Neural cell (in vitro differentiated cells): ENCODE measurements at regions not wholly inside any gene's neighbourhood (a gene's known extent, or its start where the extent isn't known, plus 50 kb on each side); places are given as distances from the start of the nearest gene placed in this dataset.

Source experiments
- H2AFZ ChIP-seq: fragments of 200-600, 300-800 bp; sonication (generic), shearing (Covaris generic); 2 replicates; pipeline ENCODE4 v1.6.0; 2014; ENCODE audit warnings: low read depth, mild to moderate bottlenecking, antibody characterized with exemption, low read length, moderate library complexity
- H3F3A ChIP-seq: fragments of 200-600 bp; shearing (Covaris generic); 2 replicates; pipeline ENCODE4 v1.6.1; 2016; ENCODE audit warnings: mild to moderate bottlenecking, moderate library complexity, mixed read lengths, antibody characterized with exemption, low read length; ENCODE audit not compliant: insufficient read depth, poor library complexity, severe bottlenecking
- H3K27ac ChIP-seq: fragments of 200-600, 300-800 bp; sonication (generic), shearing (Covaris generic); 2 replicates; pipeline ENCODE4 v1.5.1; 2014; ENCODE audit warnings: mild to moderate bottlenecking, low read length, moderate library complexity
- H3K27me3 ChIP-seq: fragments of 300-800, 200-600 bp; sonication (generic), shearing (Covaris generic); 2 replicates; pipeline ENCODE4 v1.6.0; 2014; ENCODE audit warnings: mild to moderate bottlenecking, low read depth, low read length, moderate library complexity; ENCODE audit not compliant: insufficient read depth
- H3K36me3 ChIP-seq: fragments of 300-800, 200-600 bp; sonication (generic), shearing (Covaris generic); 2 replicates; pipeline ENCODE4 v1.5.1; 2014; ENCODE audit warnings: mild to moderate bottlenecking, antibody characterized with exemption, low read length, moderate library complexity; ENCODE audit not compliant: insufficient read depth
- H3K4me2 ChIP-seq: fragments of 300-800, 200-600 bp; sonication (generic), shearing (Covaris generic); 2 replicates; pipeline ENCODE4 v1.6.0; 2014; ENCODE audit warnings: mild to moderate bottlenecking, low read length
- H3K4me3 ChIP-seq: fragments of 300-800, 200-600 bp; sonication (generic), shearing (Covaris generic); 2 replicates; pipeline ENCODE4 v1.5.1; 2014; ENCODE audit warnings: mild to moderate bottlenecking, low read length, moderate library complexity
- H3K79me2 ChIP-seq: fragments of 200-600 bp; shearing (Covaris generic); replicated peaks from 2 replicates; pipeline ENCODE4 v1.6.0; 2014; ENCODE audit warnings: mild to moderate bottlenecking, low read length, moderate library complexity; ENCODE audit not compliant: insufficient read depth
- H3K9ac ChIP-seq: fragments of 300-800, 200-600 bp; sonication (generic), shearing (Covaris generic); 2 replicates; pipeline ENCODE4 v1.6.1; 2016; ENCODE audit warnings: mild to moderate bottlenecking, low read length, mixed read lengths
- H3K9me2 ChIP-seq: fragments of 200-600 bp; shearing (Covaris generic); 2 replicates; pipeline ENCODE4 v1.6.1; 2016; ENCODE audit warnings: mild to moderate bottlenecking, low read length, mixed read lengths; ENCODE audit not compliant: insufficient read depth
- H3K9me3 ChIP-seq: fragments of 200-600, 300-800 bp; sonication (generic), shearing (Covaris generic); 2 replicates; pipeline ENCODE4 v1.6.1; 2016; ENCODE audit warnings: mild to moderate bottlenecking, mixed run types, low read length, moderate library complexity, mixed read lengths
- H4K20me1 ChIP-seq: fragments of 200-600 bp; shearing (Covaris generic); 2 replicates; pipeline ENCODE4 v1.6.1; 2016; ENCODE audit warnings: mild to moderate bottlenecking, mixed run types; ENCODE audit not compliant: insufficient read depth
- CTCF ChIP-seq: fragments of 450-650 bp; IDR thresholded peaks from 2 replicates; pipeline ENCODE4 v1.5.1; 2014; ENCODE audit warnings: antibody characterized with exemption, mild to moderate bottlenecking, moderate library complexity; ENCODE audit not compliant: poor library complexity, severe bottlenecking
- EP300 ChIP-seq: fragments of 450-650 bp; conservative IDR thresholded peaks from 2 replicates; pipeline ENCODE4 v1.6.1; 2014; ENCODE audit warnings: antibody characterized with exemption, mild to moderate bottlenecking, moderate library complexity; ENCODE audit not compliant: poor library complexity, severe bottlenecking
- EZH2 ChIP-seq: fragments of 200-600, 300-800 bp; shearing (Covaris generic), sonication (generic); IDR thresholded peaks from 2 replicates; pipeline ENCODE4 v1.6.1; 2014; ENCODE audit warnings: antibody characterized with exemption, low read length, borderline replicate concordance, mild to moderate bottlenecking; ENCODE audit not compliant: insufficient read depth, poor library complexity, severe bottlenecking
- MXI1 ChIP-seq: fragments of 450-650 bp; conservative IDR thresholded peaks from 2 replicates; pipeline ENCODE4 v1.6.1; 2014; ENCODE audit warnings: antibody characterized with exemption, mild to moderate bottlenecking; ENCODE audit not compliant: poor library complexity, severe bottlenecking
- POLR2AphosphoS5 ChIP-seq: IDR thresholded peaks from 2 replicates; pipeline ENCODE4 v1.6.1; 2012
- RAD21 ChIP-seq: fragments of 450-650 bp; conservative IDR thresholded peaks from 2 replicates; pipeline ENCODE4 v1.6.1; 2014; ENCODE audit warnings: antibody characterized with exemption, mild to moderate bottlenecking, moderate library complexity
- REST ChIP-seq: IDR thresholded peaks from 2 replicates; pipeline ENCODE4 v1.6.1; 2012; ENCODE audit warnings: borderline replicate concordance
- SMC3 ChIP-seq: fragments of 450-650 bp; conservative IDR thresholded peaks from 2 replicates; pipeline ENCODE4 v1.6.1; 2014; ENCODE audit warnings: antibody characterized with exemption, mild to moderate bottlenecking, moderate library complexity; ENCODE audit not compliant: poor library complexity
- TAF1 ChIP-seq: IDR thresholded peaks from 2 replicates; pipeline ENCODE4 v1.6.1; 2012; ENCODE audit warnings: low read depth

- H3K4me2 ChIP-seq: no peak overlapping the region
- H3K9me3 ChIP-seq: no peaks in the 10 kb centered on the region
- no peaks in the 10 kb centered on the region for H3F3A ChIP-seq
- no peak overlapping the region for H3K4me3 ChIP-seq
- TF ChIP-seq TAF1 (no peak), REST (no peak), MXI1 (no peak), EP300 (no peak), POLR2AphosphoS5 (no peak), CTCF (peak; percentile 53), RAD21 (peak; percentile 58), EZH2 (no peak), SMC3 (peak; percentile 54)
- no peak overlapping the region for H2AFZ ChIP-seq
- H4K20me1 ChIP-seq: no peaks in the 10 kb centered on the region
- no peaks in the 10 kb centered on the region for H3K79me2 ChIP-seq
- H3K9ac ChIP-seq: no peak overlapping the region
- no peaks in the 10 kb centered on the region for H3K27me3 ChIP-seq
- no peak overlapping the region for H3K27ac ChIP-seq
- H3K9me2 ChIP-seq: no peaks in the 10 kb centered on the region
- H3K36me3 ChIP-seq: no peaks in the 10 kb centered on the region
Measured at GRCh38 chr17:53150101-53150698, 672.5 kb upstream of the KIF2B start.

- Histone ChIP-seq H3K9me2 (no peaks in the 10 kb centered on the region), H3K4me2 (no peak overlapping the region), H3F3A (no peaks in the 10 kb centered on the region), H3K9ac (no peak overlapping the region), H3K79me2 (no peaks in the 10 kb centered on the region), H4K20me1 (no peaks in the 10 kb centered on the region), H3K4me3 (no peak overlapping the region), H3K9me3 (no peaks in the 10 kb centered on the region), H3K27ac (no peak overlapping the region), H2AFZ (no peak overlapping the region), H3K36me3 (no peaks in the 10 kb centered on the region), H3K27me3 (no peaks in the 10 kb centered on the region)
- TF ChIP-seq MXI1 (no peak), CTCF (no peak), REST (no peak), EP300 (no peak), POLR2AphosphoS5 (no peak), SMC3 (no peak), TAF1 (no peak), EZH2 (no peak), RAD21 (no peak)
Measured at GRCh38 chr17:53149316-53149715, 673.4 kb upstream of the KIF2B start.
